Activated naive CD4-positive, alpha-beta T cell treated with anti-CD3 and anti-CD28 coated beads, Interleukin-2, amount 50 U/mL, for 24 hours (primary cell): ENCODE measurements at regions not wholly inside any gene's neighbourhood (a gene's known extent, or its start where the extent isn't known, plus 50 kb on each side); places are given as distances from the start of the nearest gene placed in this dataset.
"Not testable (repeated sequence)": the region's sequence is repeated elsewhere in the genome, so short reads cannot be mapped to it uniquely, and the experiment has no call there.

Source experiments
- H3K27ac Mint-ChIP-seq: one replicate; pipeline ENCODE4 v1.8.0; 2021; ENCODE audit warnings: mild to moderate bottlenecking, mixed read lengths
- H3K27me3 Mint-ChIP-seq: one replicate; pipeline ENCODE4 v1.8.0; 2021; ENCODE audit warnings: mixed read lengths
- H3K36me3 Mint-ChIP-seq: one replicate; pipeline ENCODE4 v1.8.0; 2021; ENCODE audit warnings: mixed read lengths
- H3K4me1 Mint-ChIP-seq: one replicate; pipeline ENCODE4 v1.8.0; 2021; ENCODE audit warnings: mixed read lengths
- H3K4me3 Mint-ChIP-seq: one replicate; pipeline ENCODE4 v1.8.0; 2021; ENCODE audit warnings: mild to moderate bottlenecking, mixed read lengths
- H3K9me3 Mint-ChIP-seq: one replicate; pipeline ENCODE4 v1.8.0; 2021; ENCODE audit warnings: mixed read lengths

DNA sequence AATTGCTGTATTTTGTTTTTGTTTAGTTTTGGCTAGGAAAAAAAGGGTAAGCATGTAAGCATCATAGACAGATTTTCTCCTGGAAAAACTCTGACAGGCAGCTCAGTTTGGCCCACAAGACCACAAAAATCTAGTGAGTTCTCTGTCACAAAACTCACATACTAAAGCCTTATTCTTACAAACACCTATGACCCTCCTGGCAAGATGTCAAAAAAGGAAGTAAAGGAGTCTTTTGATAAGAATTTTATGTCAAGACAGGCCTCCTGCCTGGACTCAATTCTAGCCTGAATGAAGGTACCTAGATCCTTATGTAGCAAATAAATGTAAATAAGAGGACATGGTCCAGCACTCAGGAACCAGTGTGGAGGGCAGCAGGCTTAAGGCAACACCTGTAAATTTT, 668.3 kb upstream of the ZNF385D start:
- H3K4me1 Mint-ChIP-seq: no peaks in the 10 kb centered on the region
- no peaks in the 10 kb centered on the region for H3K27me3 Mint-ChIP-seq
- no peaks in the 10 kb centered on the region for H3K36me3 Mint-ChIP-seq
- no peak overlapping the region for H3K27ac Mint-ChIP-seq
- no peaks in the 10 kb centered on the region for H3K9me3 Mint-ChIP-seq
- H3K4me3 Mint-ChIP-seq: no peak overlapping the region

GRCh38 chr3:22421589-22421988, 670.6 kb upstream of the ZNF385D start:
- Mint-ChIP-seq H3K27me3 (no peaks in the 10 kb centered on the region), H3K4me3 (no peak overlapping the region), H3K36me3 (no peaks in the 10 kb centered on the region), H3K4me1 (no peaks in the 10 kb centered on the region), H3K27ac (no peak overlapping the region), H3K9me3 (no peaks in the 10 kb centered on the region)

DNA sequence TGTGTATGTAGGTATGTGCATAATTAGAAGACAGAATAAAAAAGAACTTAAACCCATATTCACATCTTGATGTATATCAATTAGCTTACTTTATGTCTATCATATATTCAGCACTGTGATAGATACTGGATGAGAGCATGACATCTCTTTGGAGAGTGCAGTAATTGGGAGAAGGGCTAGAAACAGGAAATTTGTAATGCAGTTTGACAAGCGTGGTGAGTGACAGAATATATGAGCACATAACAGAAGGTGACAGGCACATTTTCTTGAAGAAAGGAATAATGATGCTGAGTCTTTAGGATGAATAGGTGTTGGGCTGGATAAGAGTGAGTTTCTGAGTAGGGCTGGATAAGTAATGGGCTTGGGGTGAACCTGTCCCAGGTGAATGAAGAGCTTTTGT, 680.3 kb upstream of the ZNF385D start:
- H3K27ac Mint-ChIP-seq: no peak overlapping the region
- no peaks in the 10 kb centered on the region for H3K27me3 Mint-ChIP-seq
- no peaks in the 10 kb centered on the region for H3K36me3 Mint-ChIP-seq
- H3K9me3 Mint-ChIP-seq: no peaks in the 10 kb centered on the region
- H3K4me3 Mint-ChIP-seq: no peak overlapping the region
- no peaks in the 10 kb centered on the region for H3K4me1 Mint-ChIP-seq

- peaks cover 8% of the 10 kb centered on the region for H3K9me3 Mint-ChIP-seq
- no peaks in the 10 kb centered on the region for H3K36me3 Mint-ChIP-seq
- no peak overlapping the region for H3K4me3 Mint-ChIP-seq
- H3K4me1 Mint-ChIP-seq: no peaks in the 10 kb centered on the region
- no peak overlapping the region for H3K27ac Mint-ChIP-seq
- no peaks in the 10 kb centered on the region for H3K27me3 Mint-ChIP-seq
Measured at GRCh38 chr3:22439626-22440025, 688.6 kb upstream of the ZNF385D start.

DNA sequence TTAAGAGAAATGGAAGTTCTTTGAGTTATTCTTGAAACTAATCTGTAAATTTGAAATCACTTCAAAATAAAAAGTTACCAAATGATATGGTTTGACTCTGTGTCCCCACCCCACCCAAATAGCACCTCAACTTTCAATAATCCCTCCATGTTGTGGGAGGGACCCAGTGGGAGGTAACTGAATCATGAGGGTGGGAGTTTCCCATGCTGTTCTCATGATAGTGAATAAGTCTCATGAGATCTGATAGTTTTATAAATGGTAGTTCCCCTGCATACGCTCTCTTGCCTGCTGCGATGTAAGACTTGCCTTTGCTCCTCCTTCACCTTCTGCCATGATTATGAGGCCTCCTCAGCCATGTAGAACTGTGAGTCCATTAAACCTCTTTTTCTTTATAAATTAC, 690.7 kb upstream of the ZNF385D start:
- Mint-ChIP-seq H3K36me3 (no peaks in the 10 kb centered on the region), H3K27ac (no peak overlapping the region), H3K4me1 (no peaks in the 10 kb centered on the region), H3K27me3 (no peaks in the 10 kb centered on the region), H3K9me3 (peaks cover 8% of the 10 kb centered on the region), H3K4me3 (no peak overlapping the region)

- Mint-ChIP-seq H3K27me3 (no peaks in the 10 kb centered on the region), H3K36me3 (no peaks in the 10 kb centered on the region), H3K4me1 (no peaks in the 10 kb centered on the region), H3K27ac (no peak overlapping the region), H3K9me3 (peaks cover 6% of the 10 kb centered on the region), H3K4me3 (no peak overlapping the region)
Measured at GRCh38 chr3:22443571-22444233, 692.7 kb upstream of the ZNF385D start.

DNA sequence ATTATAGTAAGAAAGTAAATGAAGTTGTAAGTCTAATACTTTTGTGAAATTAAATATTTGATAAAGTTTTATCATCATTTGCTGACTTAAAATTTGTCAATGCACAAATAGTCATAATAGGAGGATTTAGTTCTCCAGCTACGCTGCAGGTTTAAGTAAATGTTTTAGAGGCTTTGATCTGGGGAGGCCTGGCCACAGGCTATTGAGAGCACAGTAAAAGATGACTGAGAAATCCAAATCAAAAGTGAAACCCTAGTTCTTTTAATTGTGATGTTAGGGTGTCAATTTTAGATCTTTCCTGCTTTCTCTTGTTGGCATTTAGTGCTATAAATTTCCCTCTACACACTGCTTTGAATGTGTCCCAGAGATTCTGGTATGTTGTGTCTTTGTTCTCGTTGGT, 694.3 kb upstream of the ZNF385D start:
- not testable (repeated sequence) for H3K27ac Mint-ChIP-seq, H3K4me1 Mint-ChIP-seq, H3K9me3 Mint-ChIP-seq, H3K36me3 Mint-ChIP-seq, H3K27me3 Mint-ChIP-seq, H3K4me3 Mint-ChIP-seq

- Mint-ChIP-seq H3K27me3 (no peaks in the 10 kb centered on the region), H3K4me1 (no peaks in the 10 kb centered on the region), H3K9me3 (no peaks in the 10 kb centered on the region)
Measured at GRCh38 chr3:22450786-22451400, 699.9 kb upstream of the ZNF385D start.

DNA sequence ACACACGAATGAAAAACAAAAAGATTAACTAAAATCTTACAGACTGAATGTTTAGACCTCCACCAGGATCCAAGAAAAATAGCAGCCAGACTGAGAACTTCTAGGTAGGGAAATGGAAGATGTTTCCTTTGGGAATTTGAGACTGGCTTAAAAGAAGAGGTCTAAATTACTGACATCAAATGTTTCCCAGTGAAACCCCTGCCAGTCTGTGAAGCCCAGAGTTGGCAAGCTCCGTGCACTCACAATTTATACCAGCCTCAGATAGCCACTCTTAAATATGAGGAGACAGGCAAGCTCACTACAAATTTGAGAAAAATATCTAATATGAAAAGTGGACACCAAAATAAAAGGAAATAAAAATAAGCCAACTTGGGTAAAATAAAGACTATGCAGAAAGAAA, 700.5 kb upstream of the ZNF385D start:
- H3K9me3 Mint-ChIP-seq: no peaks in the 10 kb centered on the region
- H3K4me3 Mint-ChIP-seq: no peak overlapping the region
- H3K36me3 Mint-ChIP-seq: no peaks in the 10 kb centered on the region
- no peak overlapping the region for H3K27ac Mint-ChIP-seq
- no peaks in the 10 kb centered on the region for H3K4me1 Mint-ChIP-seq
- H3K27me3 Mint-ChIP-seq: no peaks in the 10 kb centered on the region

More at GRCh38 chr3:22450786-22451400, 699.9 kb upstream of the ZNF385D start:
- no peaks in the 10 kb centered on the region for H3K36me3 Mint-ChIP-seq
- H3K4me3 Mint-ChIP-seq: no peak overlapping the region
- H3K27ac Mint-ChIP-seq: no peak overlapping the region

DNA sequence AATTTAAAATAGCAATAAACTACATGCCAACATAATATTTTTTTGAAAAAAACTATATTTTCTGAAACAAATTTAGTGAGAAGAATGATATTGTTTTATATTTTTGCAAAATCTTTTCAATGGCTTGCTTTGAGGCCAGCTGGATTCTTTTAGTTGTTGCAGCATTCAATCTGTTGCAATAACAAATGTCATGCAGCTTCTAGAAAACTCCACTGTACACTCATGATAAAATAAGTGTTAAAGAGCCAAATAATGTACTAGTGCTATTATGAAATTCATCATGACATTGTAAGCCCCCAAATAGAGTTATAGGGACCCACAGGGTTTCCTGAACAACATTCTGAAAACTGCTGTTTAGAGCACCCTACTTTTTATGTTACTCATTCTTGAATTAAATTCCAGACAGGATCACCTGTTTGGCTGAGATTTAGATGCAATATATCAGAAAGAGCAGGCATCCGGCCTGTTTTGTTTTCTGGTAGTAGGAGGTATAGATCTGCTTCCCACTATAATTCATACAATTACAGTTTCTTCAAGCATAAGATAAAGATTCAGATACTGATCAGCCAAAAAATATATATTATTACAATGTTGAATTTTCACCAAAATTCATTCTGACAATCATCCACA, 703.0 kb upstream of the ZNF385D start:
- no peak overlapping the region for H3K27ac Mint-ChIP-seq
- no peaks in the 10 kb centered on the region for H3K36me3 Mint-ChIP-seq
- H3K4me3 Mint-ChIP-seq: no peak overlapping the region
- no peaks in the 10 kb centered on the region for H3K9me3 Mint-ChIP-seq
- no peaks in the 10 kb centered on the region for H3K27me3 Mint-ChIP-seq
- no peaks in the 10 kb centered on the region for H3K4me1 Mint-ChIP-seq

GRCh38 chr3:22469995-22470394, 719.0 kb upstream of the ZNF385D start:
- Mint-ChIP-seq H3K9me3 (no peaks in the 10 kb centered on the region), H3K27ac (no peak overlapping the region), H3K4me1 (no peaks in the 10 kb centered on the region), H3K36me3 (no peaks in the 10 kb centered on the region), H3K27me3 (no peaks in the 10 kb centered on the region), H3K4me3 (no peak overlapping the region)

- no peak overlapping the region for H3K4me3 Mint-ChIP-seq
Measured at GRCh38 chr3:22471557-22471956, 720.5 kb upstream of the ZNF385D start.

GRCh38 chr3:22474706-22475445, 723.9 kb upstream of the ZNF385D start:
- H3K9me3 Mint-ChIP-seq: no peaks in the 10 kb centered on the region
- H3K36me3 Mint-ChIP-seq: no peaks in the 10 kb centered on the region
- no peaks in the 10 kb centered on the region for H3K4me1 Mint-ChIP-seq
- H3K4me3 Mint-ChIP-seq: no peak overlapping the region
- H3K27me3 Mint-ChIP-seq: no peaks in the 10 kb centered on the region
- no peak overlapping the region for H3K27ac Mint-ChIP-seq

More at GRCh38 chr3:22471557-22471956, 720.5 kb upstream of the ZNF385D start:
- no peaks in the 10 kb centered on the region for H3K9me3 Mint-ChIP-seq
- H3K27me3 Mint-ChIP-seq: no peaks in the 10 kb centered on the region
- H3K27ac Mint-ChIP-seq: no peak overlapping the region
- no peaks in the 10 kb centered on the region for H3K4me1 Mint-ChIP-seq
- no peaks in the 10 kb centered on the region for H3K36me3 Mint-ChIP-seq

GRCh38 chr3:22475665-22476240, 724.7 kb upstream of the ZNF385D start:
- H3K27me3 Mint-ChIP-seq: no peaks in the 10 kb centered on the region
- no peaks in the 10 kb centered on the region for H3K4me1 Mint-ChIP-seq
- H3K4me3 Mint-ChIP-seq: no peak overlapping the region
- H3K9me3 Mint-ChIP-seq: no peaks in the 10 kb centered on the region
- H3K27ac Mint-ChIP-seq: no peak overlapping the region
- no peaks in the 10 kb centered on the region for H3K36me3 Mint-ChIP-seq

DNA sequence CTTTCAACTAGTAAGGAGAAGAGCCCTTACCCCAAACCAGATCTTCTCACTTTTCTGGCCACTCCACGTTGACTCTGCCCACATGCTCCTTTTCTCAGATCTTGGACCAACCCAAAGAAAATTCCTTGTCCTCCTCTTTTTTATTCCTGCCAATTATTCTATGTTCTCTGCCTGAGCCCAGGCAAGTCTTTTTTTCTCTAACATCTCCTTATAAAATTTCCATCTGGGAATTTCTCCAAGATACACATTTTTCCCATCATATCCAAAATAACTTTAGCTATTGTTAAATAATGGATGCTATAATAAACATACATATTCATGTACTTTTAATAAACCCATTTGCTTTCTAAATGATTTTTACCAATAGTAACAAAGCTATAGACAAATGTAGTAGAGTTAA, 726.0 kb upstream of the ZNF385D start:
- H3K36me3 Mint-ChIP-seq: no peaks in the 10 kb centered on the region
- H3K27ac Mint-ChIP-seq: no peak overlapping the region
- no peak overlapping the region for H3K4me3 Mint-ChIP-seq
- H3K27me3 Mint-ChIP-seq: no peaks in the 10 kb centered on the region
- H3K4me1 Mint-ChIP-seq: no peaks in the 10 kb centered on the region
- no peaks in the 10 kb centered on the region for H3K9me3 Mint-ChIP-seq

DNA sequence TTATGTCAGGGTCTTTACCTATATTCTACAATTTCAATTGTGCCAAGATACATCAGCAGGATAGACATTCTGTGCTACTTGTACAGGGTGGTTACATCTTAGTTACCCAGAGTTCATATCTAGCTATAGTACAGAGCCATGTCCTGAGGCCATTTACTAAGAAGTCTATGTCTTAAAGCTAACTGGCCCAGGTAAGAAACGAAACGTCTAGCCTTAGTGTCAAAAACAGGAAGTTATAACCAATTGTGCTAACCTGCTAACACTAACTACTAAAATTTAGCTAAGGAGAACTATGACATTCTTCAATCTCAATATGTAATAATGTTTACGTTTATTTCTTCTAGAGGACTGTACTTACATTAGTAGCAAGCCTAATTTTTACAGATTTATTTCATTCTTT, 717.2 kb upstream of the UBE2E2 start:
- peaks cover 4% of the 10 kb centered on the region for H3K9me3 Mint-ChIP-seq
- no peak overlapping the region for H3K27ac Mint-ChIP-seq
- no peak overlapping the region for H3K4me3 Mint-ChIP-seq
- no peaks in the 10 kb centered on the region for H3K4me1 Mint-ChIP-seq
- no peaks in the 10 kb centered on the region for H3K36me3 Mint-ChIP-seq
- no peaks in the 10 kb centered on the region for H3K27me3 Mint-ChIP-seq
